ENCODE measurements at regions not wholly inside any gene's neighbourhood (a gene's known extent, or its start where the extent isn't known, plus 50 kb on each side); places are given as distances from the start of the nearest gene placed in this dataset.

DNA sequence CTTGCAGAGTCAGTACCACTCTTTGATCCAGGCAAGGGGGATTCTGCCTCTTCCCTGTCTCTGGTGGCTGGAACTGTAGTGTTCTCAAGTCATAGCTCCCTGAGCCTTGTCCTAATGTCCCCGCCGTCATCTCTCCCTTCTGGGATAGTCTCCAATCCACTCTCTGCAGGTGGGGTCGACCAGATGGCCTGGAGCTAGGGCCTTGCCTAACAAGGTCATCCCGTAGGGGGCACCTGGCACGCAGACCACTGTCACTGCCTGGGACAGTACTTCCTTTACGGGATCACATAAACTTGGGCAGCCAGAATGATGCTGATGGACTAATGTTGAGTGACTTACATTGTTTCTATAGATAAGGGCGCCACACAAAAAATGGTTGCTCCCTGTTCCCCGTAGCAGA lies 118.9 kb upstream of the SLC22A23 start:
- no peak overlapping the region for H2BK120ac ChIP-seq (ENCODE audit: low read depth, low read length)
- no peak overlapping the region for H2BK20ac ChIP-seq (ENCODE audit: low read depth, low read length)
- no peaks in the 10 kb centered on the region for H3K36me3 ChIP-seq (ENCODE audit: control insufficient read depth, insufficient read depth, low read length)
- H3K9ac ChIP-seq (ENCODE audit: low read depth, low read length) = no peak overlapping the region
- TF ChIP-seq MAZ (IDR thresholded peaks at IDR 0.05; ENCODE audit: borderline replicate concordance, low read depth, low read length) (no peak), POLR2A (IDR thresholded peaks at IDR 0.05; ENCODE audit: low read depth, low read length) (no peak), MAFK (IDR thresholded peaks at IDR 0.05; ENCODE audit: low read depth, low read length) (no peak), CHD1 (IDR thresholded peaks at IDR 0.05; ENCODE audit: low read depth, low read length) (no peak), FOS (IDR thresholded peaks at IDR 0.05; ENCODE audit: low read depth, low read length) (no peak), RAD21 (IDR thresholded peaks at IDR 0.05; ENCODE audit: low read length) (no peak), SMC3 (IDR thresholded peaks at IDR 0.05; ENCODE audit: low read depth, low read length) (no peak)
- TF ChIP-seq, protein P1, sequence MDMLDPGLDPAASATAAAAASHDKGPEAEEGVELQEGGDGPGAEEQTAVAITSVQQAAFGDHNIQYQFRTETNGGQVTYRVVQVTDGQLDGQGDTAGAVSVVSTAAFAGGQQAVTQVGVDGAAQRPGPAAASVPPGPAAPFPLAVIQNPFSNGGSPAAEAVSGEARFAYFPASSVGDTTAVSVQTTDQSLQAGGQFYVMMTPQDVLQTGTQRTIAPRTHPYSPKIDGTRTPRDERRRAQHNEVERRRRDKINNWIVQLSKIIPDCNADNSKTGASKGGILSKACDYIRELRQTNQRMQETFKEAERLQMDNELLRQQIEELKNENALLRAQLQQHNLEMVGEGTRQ (IDR thresholded peaks at IDR 0.05; ENCODE audit: low read depth, low read length) = no peak
- TF ChIP-seq, protein P2, sequence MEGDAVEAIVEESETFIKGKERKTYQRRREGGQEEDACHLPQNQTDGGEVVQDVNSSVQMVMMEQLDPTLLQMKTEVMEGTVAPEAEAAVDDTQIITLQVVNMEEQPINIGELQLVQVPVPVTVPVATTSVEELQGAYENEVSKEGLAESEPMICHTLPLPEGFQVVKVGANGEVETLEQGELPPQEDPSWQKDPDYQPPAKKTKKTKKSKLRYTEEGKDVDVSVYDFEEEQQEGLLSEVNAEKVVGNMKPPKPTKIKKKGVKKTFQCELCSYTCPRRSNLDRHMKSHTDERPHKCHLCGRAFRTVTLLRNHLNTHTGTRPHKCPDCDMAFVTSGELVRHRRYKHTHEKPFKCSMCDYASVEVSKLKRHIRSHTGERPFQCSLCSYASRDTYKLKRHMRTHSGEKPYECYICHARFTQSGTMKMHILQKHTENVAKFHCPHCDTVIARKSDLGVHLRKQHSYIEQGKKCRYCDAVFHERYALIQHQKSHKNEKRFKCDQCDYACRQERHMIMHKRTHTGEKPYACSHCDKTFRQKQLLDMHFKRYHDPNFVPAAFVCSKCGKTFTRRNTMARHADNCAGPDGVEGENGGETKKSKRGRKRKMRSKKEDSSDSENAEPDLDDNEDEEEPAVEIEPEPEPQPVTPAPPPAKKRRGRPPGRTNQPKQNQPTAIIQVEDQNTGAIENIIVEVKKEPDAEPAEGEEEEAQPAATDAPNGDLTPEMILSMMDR (conservative IDR thresholded peaks at IDR 0.05; ENCODE audit: low read depth, low read length) = no peak
- TF ChIP-seq, protein P3, sequence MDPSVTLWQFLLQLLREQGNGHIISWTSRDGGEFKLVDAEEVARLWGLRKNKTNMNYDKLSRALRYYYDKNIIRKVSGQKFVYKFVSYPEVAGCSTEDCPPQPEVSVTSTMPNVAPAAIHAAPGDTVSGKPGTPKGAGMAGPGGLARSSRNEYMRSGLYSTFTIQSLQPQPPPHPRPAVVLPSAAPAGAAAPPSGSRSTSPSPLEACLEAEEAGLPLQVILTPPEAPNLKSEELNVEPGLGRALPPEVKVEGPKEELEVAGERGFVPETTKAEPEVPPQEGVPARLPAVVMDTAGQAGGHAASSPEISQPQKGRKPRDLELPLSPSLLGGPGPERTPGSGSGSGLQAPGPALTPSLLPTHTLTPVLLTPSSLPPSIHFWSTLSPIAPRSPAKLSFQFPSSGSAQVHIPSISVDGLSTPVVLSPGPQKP (IDR thresholded peaks at IDR 0.05; ENCODE audit: borderline replicate concordance, low read depth, low read length) = no peak
- no peak overlapping the region for H3K23ac ChIP-seq (ENCODE audit: low read depth, low read length)
- H4K5ac ChIP-seq (ENCODE audit: low read depth, low read length) = no peak overlapping the region
- H4K8ac ChIP-seq (ENCODE audit: low read depth in 2 of 2, low read length in 2 of 2) = no peak overlapping the region
- H3K4me2 ChIP-seq (ENCODE audit: low read depth, low read length) = no peak overlapping the region
- no peak overlapping the region for H3K14ac ChIP-seq (replicated peaks; ENCODE audit: low read depth, low read length)
- H3K79me1 ChIP-seq (ENCODE audit: low read depth in 1 of 2, low read length in 2 of 2) = no peaks in the 10 kb centered on the region
- no peak overlapping the region for H3K18ac ChIP-seq (ENCODE audit: low read depth, low read length)
- POLR2A ChIA-PET (ENCODE audit: unreplicated experiment) = no interaction called here
- H3K4ac ChIP-seq (ENCODE audit: low read depth, low read length) = no peak overlapping the region
- H2AK9ac ChIP-seq (replicated peaks; ENCODE audit: low read depth, low read length, poor library complexity) = no peak overlapping the region
- peaks cover 68% of the 10 kb centered on the region for H3K27me3 ChIP-seq (ENCODE audit: control insufficient read depth, insufficient read depth, low read length)
- H2AFZ ChIP-seq (replicated peaks; ENCODE audit: low read length, poor library complexity) = no peak overlapping the region
- no peak overlapping the region for H3K56ac ChIP-seq (ENCODE audit: extremely low read depth, insufficient read depth, low read length)
- no peak overlapping the region for H2BK5ac ChIP-seq (ENCODE audit: low read depth, low read length, poor library complexity, severe bottlenecking)
- BruUV-seq (replicated peaks) = no TSS peak
- intact Hi-C loops (cut with micrococcal nuclease) (no loop called here), in situ Hi-C loops (cut with MboI; ENCODE audit: low sequenced_read_pairs) (no loop called here), dilution Hi-C loops (cut with HindIII; ENCODE audit: low sequenced_read_pairs, unreplicated experiment) (no loop called here)
- H3K4me3 ChIP-seq (ENCODE audit: insufficient read depth, low read depth, low read length) = no peak overlapping the region
- H2BK15ac ChIP-seq (ENCODE audit: low read depth, low read length) = no peak overlapping the region
- H3K9me1 ChIP-seq (ENCODE audit: insufficient read depth, low read length) = no peaks in the 10 kb centered on the region
- no peak overlapping the region for H4K91ac ChIP-seq (ENCODE audit: insufficient read depth, low read depth, low read length)
- no peaks in the 10 kb centered on the region for H4K20me1 ChIP-seq (ENCODE audit: insufficient read depth, low read length)
- no peak overlapping the region for H3K27ac ChIP-seq (ENCODE audit: insufficient read depth, low read length)
- ATAC-seq (ENCODE audit: low read depth) (no peak), DNase-seq (no peak)
- no peaks in the 10 kb centered on the region for H3K9me3 ChIP-seq (ENCODE audit: control insufficient read depth, insufficient read depth, low read length)
- CTCF ChIA-PET = no interaction called here
- H2AK5ac ChIP-seq (ENCODE audit: low read depth, low read length) = no peak overlapping the region
- H3K4me1 ChIP-seq (ENCODE audit: control insufficient read depth, insufficient read depth, low read length) = no peaks in the 10 kb centered on the region
- WGBS, 2 experiments (ENCODE audit: extremely low coverage in 2 of 2, insufficient read length in 1 of 2) = 80% methylated on average over 1 of the region's 8 CpGs; no CpG with 5 or more reads in 1 of the 2 experiments
